KBM-7 (cell line): ENCODE measurements at regions not wholly inside any gene's neighbourhood (a gene's known extent, or its start where the extent isn't known, plus 50 kb on each side); places are given as distances from the start of the nearest gene placed in this dataset.
"Not testable (repeated sequence)": the region's sequence is repeated elsewhere in the genome, so short reads cannot be mapped to it uniquely, and the experiment has no call there.

ENCODE experiments used
- DNase-seq: peaks from one replicate; pipeline ENCODE4 v3.0.0-alpha.2; 2015
- in situ Hi-C: fragments of 300-500 bp; cut with MboI; formaldehyde crosslinking; loops from 2 replicates; pipeline ENCODE4 v1.14.3; 2020; ENCODE audit warnings: low sequenced_read_pairs, low pct_unique_long_range_greater_than_20kb, mixed read lengths

DNA sequence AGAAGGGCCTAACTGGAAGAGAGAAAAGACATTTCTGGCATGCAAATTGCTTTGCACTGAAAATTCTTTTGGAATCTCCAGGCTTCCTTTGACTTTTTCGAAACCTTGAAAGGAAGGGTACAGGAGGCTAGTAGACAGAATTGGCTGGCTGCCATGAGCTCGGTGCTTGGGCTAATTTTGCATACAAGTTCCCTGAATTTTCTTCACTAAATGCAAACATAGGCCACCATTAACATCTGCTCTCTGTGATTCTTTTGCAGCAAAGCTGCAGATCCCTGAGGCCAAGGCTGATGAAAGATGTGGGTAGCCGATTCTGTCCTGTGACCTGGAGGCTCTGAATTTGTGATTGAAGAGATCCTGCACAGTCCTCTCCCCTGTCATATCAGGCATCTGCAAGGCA, 247.8 kb upstream of the MCTP2 start:
- in situ Hi-C loops = no loop called here
- no peak for DNase-seq

DNA sequence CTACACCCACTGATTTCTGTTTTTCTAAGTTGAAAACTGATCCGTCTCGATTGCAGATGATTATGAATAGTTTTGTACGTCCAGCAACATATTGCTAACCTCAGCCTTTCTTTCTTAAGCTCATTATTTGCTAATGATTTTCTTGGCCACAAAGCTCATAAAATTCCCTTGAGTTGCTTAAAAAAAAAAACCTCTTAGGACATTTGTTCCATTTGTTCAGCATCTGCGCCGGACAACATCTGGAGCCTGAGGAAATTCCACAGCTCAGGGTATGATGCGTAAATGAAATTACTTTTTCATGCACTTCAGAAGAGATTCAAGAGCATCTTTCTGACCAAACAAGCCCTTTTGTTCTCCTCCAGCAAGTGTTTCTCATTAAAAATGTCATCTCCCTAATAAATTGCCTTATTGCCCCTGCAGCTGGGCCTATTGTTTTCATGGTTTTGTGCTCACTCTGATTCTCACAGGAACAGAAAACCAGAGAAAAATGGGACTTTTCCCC, 249.1 kb upstream of the MCTP2 start:
- no peak for DNase-seq

DNA sequence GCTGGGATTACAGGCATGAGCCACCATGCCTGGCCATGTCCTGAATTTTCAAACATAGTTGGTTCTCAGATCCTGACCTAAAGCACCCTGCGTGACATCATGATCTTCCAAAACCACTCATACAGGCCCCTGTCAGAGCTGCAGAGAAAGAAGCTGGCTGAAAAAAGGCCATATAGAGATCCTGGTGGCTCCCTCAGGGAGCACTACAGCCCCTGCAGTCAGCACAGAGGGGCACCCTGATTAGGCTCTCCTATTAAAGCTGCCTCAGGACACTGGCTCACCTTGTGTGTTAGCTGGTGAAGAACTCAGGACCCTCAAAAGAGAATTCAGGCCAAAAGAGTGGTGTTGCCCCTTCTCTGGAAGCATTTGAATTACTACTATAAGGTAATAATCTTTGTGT, 249.7 kb upstream of the MCTP2 start:
- DNase-seq = no peak
- in situ Hi-C loops = no loop called here

More for the DNA sequence above, 249.1 kb upstream of the MCTP2 start:
- in situ Hi-C loops = no loop called here

DNA sequence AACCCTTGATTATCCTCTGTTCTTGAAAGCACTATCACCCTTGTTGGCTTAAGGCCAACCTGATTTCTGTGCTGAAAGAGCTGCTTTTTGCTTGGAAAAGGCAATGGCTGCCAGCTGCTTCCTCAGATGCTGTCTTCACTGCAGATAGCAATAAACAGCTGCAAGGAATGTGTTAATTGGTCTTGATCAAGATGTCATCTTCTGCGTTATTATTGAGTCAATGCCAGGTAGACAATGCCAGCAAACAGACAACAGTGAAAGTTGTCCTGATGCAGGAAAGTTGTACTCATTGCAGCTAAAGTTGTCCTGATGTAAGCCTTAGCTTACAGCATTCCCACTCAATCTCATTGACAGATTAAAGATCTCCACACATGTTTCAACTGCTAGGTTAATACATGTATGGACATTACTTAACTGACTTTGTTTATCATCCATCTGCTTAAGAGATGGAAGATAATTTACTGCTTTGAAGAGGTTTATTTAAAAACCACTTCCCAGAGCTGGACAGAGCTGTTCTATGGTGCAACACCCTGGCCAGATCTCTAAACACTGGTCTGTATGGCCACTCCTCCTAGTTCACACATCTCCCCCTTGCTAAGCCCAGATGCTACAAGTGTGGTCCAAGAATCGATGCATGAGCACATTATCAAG, 251.0 kb upstream of the MCTP2 start:
- in situ Hi-C loops = no loop called here
- no peak for DNase-seq

DNA sequence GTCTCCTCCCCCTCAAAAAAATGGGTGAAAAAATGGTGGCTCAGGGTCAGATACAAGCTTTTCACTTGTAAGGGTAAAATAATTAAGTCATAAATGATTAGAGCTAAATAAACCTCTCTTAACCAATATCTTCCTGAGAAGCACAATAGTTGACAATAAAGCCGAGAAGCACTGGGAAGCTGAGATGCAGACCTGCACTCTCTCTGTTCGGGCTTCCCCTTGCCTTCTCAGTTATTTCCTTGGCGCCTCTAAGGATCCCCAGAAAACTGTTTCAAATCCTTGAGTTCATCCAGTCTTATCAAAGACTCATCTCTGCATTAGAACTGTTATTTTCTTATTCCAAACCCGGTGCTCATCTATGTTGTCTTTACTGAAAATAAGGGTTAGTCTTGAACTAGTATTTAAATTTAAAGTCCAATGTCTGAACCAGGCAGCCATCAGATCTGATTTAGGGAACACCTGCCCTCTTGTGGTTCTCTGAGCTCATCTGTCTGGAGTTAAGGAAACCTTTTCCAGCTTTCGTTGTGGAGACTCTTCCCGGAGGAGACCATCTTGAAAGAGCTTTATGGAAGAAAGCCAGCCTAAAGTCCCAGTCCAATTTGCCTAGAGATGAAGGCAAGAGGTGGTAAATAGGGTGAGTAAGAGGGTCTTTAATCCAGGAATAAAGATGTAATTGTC, 256.4 kb upstream of the MCTP2 start:
- DNase-seq = peak; percentile 26
- in situ Hi-C loops = no loop called here

DNA sequence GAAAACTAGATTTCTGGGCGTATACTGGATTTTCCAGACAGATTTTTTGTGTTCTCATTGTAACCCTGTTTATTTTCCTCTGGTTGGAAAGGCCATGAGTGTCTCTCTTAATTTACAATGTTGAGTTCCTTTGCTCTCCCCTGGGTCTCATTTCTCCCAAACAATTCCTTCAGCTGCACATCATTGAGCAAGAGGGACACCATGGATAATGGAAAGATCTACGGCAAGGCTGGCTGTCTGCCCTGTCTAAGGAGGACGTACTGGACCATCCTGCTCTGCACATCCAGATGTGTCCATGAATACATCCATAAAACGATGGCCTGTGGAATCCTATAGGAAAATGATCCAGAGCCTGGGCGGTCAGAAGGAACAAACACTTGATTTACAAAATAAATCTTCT, 258.1 kb upstream of the MCTP2 start:
- no peak for DNase-seq

DNA sequence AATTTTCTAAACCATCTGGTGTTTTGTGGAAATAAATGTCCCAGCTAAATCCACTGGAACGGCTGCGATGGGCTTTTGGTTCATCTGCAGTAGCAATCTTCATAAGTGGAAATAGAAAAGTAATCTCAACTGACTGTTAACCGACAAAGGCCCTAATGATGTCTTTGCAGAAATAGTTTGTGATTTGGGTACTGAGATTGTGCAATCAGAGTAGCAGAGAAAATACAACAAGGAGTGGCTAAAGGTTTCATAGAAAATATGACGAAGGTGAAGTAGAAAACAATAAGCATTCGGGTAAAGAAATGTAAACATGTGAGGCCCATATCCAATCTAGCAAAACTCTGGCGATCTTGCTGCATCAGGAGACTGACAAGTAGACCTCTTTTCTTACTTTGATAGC, 262.6 kb upstream of the MCTP2 start:
- in situ Hi-C loops = no loop called here
- no peak for DNase-seq

More for the DNA sequence above, 258.1 kb upstream of the MCTP2 start:
- in situ Hi-C loops = no loop called here

DNA sequence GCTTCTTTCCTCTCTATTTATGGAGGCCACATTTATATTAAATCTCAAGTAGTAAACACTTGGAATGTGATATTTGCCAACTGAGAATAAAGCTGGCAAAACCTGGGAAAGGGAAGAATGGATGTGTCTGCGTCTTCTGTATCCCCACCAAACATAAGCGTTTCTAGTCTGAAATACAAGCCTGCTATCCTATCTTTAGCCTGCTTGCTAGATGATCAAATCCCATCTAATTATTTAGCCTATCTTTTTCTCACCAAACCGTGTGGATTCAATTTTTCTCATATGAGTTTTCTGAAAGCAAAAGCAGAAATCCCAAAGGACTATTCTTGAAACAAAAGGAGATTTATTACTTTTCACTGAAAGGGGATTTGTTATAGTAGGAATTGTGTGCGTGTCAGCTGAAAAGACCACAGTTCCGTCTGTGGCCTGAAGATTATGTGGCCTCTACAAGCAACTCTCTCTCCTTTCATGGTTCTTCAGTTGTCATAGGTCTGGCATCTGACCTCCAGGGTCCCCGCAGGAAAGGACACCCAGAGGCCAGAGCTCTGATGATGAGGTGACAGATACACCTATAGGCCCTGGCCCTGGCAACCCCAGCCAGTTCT, 266.0 kb upstream of the MCTP2 start:
- no peak for DNase-seq
- in situ Hi-C loops = no loop called here

DNA sequence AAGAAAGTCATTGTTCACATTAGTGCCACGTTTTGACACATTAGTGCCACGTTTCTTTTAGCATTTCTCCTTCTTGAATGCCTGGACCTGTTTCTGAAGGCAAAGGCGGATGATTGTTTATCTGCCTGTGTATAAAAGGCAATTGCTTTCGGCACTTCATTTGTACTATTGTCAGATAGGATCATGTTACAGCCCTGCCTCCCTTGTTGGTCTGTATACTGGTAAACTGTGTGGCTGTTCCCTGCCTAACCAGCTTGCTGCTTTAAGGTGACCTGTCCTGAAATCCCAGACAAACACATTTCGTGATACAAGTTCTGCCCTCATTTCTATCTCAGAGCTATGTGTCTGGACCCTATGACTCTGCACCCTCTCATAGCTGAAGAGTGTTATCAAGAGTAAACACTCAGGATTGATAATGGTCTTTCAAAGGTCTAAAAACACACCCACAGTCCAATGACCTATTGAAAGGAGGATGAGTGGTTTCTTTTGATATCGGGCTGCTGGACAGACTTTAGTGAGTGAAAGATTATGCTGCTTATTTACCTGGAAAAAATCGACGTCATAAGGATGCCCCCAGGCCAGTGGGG, 276.3 kb upstream of the MCTP2 start:
- DNase-seq = no peak

DNA sequence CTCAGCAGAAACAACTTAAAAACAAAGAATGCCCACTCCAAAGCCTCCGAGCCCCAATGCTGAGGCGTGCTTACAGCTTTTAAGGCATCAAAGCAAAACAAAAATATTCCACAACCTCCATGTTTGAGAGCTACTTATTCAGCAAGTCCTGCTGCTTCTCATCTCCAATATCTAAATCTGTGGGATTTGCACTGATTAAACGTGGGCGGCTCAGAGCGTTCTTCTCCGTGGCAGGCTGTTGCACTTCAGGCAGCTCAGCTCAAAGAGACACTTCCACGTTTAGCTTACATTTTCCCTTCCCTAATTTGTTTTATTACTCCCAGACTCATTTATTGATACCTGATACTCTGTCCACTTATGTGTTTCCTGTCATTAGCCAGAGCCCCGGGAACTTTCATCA, 282.6 kb upstream of the MCTP2 start:
- in situ Hi-C loops = no loop called here
- DNase-seq = no peak

More for the DNA sequence above, 276.3 kb upstream of the MCTP2 start:
- in situ Hi-C loops = no loop called here

DNA sequence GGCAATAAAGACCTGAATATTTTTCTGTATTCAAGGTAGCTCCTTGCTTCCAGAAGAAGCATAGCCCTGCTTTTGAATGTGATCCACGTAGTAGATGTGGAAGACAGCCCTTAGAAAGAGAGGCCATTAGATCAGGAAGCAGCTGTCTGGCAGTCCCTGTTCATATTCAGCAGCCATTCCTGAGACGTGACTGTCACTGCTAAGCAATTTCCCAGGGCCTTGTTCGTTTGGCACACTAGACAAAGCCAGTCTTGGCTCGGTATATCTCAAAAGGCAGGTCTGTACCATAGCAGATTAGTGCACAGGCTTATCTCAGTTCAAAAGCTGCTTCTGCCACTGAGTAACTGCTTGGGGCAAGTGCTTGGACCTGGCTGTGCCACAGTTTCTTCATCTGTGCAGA, 287.8 kb upstream of the MCTP2 start:
- no peak for DNase-seq
- in situ Hi-C loops = no loop called here

DNA sequence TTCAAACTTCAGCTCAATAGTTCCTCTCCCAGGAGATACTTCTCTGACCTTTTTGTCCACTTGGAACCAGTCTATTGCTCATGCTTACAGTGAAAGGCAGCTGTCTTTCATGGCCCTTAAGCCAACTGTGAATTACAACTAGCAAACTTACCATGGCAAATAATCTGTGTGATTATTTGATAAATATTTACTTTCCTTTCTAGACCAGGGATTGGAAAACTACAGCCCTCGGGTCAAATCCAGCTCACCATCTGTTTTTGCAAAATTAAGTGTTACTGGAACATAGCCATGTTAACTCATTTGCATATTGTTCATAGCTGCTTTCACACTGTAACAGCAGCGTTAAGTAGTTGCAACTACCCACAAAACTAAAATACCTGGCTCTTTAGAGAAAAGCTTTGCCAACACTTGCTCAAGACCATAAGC, 289.1 kb upstream of the MCTP2 start:
- in situ Hi-C loops = no loop called here
- DNase-seq = no peak

DNA sequence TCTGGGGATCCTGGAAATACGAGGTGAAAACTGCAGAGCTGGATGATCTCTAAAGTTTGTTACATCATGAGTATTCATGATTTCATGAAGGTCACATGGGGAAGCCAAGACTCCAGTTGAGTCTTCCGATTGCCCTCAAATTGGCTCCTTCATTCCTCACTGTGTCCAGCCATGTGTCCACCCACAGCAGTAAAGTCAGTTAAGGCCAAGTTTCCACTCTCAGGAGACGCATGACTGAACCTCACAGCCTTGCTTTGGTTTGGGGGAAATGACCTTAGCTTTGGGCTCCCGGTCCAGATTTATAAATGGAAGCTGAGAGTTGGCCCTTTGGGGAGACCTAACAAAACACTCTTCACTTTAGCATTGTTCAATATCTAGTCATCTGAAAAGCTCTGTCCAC, 289.7 kb upstream of the MCTP2 start:
- in situ Hi-C loops = no loop called here
- no peak for DNase-seq

DNA sequence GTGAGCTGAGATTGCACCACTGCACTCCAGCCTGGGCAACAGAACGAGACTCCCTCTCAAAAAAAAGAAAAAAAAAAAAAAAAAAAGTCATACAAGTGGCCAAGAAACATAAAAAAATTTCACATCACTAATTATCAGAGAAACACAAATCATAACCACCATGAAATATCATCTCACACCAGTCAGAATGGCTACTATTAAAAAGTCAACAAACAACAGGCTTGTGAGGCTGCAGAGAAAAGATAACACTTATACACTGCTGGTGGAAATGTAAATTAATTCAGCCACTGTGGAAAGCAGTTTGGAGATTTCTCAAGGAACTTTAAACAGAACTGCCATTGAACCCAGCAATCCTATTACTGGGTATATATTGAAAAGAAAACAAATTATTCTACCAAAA, 291.1 kb upstream of the MCTP2 start:
- no peak for DNase-seq

DNA sequence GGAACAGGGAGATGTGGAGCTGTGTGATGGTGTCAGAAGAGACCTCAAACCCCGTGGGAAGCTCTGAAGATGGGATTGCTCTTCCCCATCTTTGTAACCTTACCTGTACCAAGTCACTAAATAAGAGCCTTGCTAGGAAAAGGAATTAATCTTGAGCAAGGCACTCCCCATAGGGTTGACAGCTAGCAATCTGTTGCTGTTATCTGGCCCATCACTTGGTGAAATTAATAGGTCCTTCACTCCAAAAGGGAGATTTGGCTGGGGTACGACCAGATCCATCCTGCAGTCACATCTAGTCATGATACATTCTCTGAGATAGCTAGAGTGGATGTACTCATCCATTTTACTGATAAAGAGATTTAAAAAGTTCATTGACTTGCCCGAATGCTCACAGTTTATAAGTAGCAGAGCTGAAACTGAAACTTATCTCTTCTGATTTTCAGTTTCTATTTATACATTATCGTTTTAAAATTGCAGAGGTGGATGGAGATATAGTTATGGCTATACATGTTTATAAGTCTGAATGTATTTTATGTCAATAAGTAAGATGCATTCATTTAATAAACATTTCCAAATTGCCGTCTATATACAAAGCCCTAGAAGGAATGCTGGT, 299.1 kb upstream of the MCTP2 start:
- no peak for DNase-seq
- in situ Hi-C loops = no loop called here

More for the DNA sequence above, 291.1 kb upstream of the MCTP2 start:
- in situ Hi-C loops = no loop called here

DNA sequence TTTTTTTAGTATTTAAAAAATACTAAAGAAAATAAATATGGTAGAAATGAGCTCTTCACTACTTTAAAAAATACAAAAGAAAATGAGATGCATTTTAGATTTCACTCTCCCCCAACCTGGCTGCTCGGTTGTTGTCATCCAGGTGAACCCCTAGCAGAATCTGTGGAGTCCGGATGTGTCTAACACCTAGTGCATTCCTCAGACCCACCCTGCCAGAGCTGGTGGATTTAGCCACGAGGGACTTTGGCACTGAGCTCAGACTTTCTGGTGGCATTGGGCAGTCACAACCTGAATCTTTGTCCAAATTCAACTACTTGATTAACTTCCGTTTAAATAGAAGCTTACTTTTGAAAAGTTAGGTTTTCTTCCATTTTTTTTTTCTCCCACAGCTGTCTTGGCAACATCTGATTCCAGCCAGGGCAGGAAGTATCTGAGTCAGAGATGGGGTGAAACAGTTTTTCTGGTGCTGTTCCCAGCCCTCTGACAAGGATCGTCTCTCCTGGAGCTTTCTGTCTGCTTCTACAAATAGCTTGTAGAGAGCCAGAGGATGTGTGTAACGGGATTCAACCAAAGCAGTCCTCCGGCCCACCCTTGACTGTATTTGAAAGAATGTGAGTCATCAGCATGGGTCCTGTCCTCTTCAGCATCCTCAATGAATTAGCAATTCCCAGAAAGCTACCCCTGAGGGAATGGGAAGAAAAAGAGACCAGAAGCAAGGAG, 301.8 kb upstream of the MCTP2 start:
- no peak for DNase-seq
- in situ Hi-C loops = no loop called here

DNA sequence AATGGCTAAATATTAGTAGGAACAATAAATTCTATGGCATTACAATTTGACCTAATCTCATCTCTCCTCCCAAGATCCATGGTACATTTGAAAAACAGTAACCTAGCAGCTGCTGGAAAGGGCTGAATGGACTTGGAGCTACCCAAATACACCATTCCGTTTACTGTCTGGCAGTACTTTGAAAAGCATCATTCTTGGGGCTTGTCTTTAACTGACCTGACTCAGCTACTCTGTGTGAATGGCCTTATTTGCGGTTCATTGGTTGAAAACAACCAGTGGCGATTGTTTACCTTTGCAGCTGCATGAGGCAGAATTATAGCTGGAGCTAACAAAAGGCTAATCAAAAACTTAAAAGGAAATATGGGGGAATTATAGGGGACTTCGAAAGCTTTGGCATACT, 311.2 kb upstream of the MCTP2 start:
- in situ Hi-C loops = no loop called here
- DNase-seq = no peak

DNA sequence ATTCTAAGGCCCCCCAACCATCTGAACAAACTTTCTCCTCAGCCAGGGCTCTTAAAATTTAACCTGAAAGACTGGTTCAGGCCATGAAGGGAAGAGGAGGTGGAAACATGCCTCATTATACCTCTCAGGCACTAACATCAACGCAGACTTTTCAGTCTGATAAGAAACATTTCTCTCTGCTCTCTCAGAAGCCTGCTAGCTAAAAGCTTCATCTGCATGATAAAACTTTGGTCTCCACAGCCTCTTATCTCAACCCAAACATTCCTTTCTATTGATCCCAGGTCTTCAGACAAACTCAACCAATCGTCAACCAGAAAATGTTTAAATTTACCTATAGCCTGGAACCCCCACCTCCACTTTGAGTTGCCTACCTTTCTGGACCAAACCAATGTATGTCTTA, 312.6 kb upstream of the MCTP2 start:
- DNase-seq, in situ Hi-C loops: not testable (repeated sequence)

DNA sequence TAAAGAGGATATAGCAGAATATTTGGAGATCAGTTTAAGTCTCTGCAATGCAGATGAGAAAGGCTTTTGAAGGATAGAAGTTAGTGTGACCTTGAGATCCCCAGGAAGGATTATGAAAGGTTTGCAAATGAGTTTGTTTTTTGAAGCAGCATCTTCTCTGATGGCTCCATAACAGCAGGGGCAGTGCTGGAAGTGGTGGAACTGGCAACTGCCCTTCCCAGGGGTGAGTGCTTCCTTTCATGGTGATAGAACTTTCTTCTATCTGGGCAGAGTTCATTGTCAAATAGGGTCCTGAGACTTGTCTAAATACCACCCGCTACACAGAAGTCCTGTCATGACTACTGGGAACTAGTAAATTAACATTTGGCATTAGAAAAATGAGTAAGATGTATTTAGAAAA, 314.2 kb upstream of the MCTP2 start:
- no peak for DNase-seq
- in situ Hi-C loops = no loop called here
